A673 (cell line): ENCODE measurements at regions not wholly inside any gene's neighbourhood (a gene's known extent, or its start where the extent isn't known, plus 50 kb on each side); places are given as distances from the start of the nearest gene placed in this dataset.

Experiments used
- BruUV-seq: library from RNA; stranded (reverse); fragments of 400-500 nt; replicated peaks from 2 replicates; lab custom pipeline; 2021; lab: Mats Ljungman, UMichigan
- CTCF ChIA-PET: fragments of 300-600 bp; sonication (Branson Sonifier 250); formaldehyde crosslinking; loops from one replicate; lab custom pipeline; 2022; ENCODE audit warnings: antibody characterized with exemption; lab: Charles Lee
- POLR2A ChIA-PET: fragments of 300-600 bp; sonication (Branson Sonifier 250); formaldehyde crosslinking; loops from one replicate; lab custom pipeline; 2022; ENCODE audit warnings: antibody characterized with exemption; ENCODE audit not compliant: low non-redundant PET; lab: Charles Lee
- DNase-seq: peaks from one replicate; pipeline ENCODE4 v3.0.0-alpha.2; 2015; ENCODE audit warnings: low spot score
- H3K27ac ChIP-seq: fragments of 200-600 bp; sonication (generic); 2 replicates; pipeline ENCODE4 v1.5.1; 2016; ENCODE audit warnings: mixed run types, low read depth, mild to moderate bottlenecking, mixed read lengths, antibody characterized with exemption, low read length; ENCODE audit not compliant: poor library complexity, severe bottlenecking
- H3K27me3 ChIP-seq: fragments of 200-600 bp; sonication (generic); replicated peaks from 2 replicates; pipeline ENCODE4 v1.6.1; 2017; ENCODE audit warnings: mixed run types, low read depth, mild to moderate bottlenecking, mixed read lengths, antibody characterized with exemption, low read length; ENCODE audit not compliant: insufficient read depth, poor library complexity
- H3K36me3 ChIP-seq: fragments of 200-600 bp; sonication (generic); 2 replicates; pipeline ENCODE4 v1.6.1; 2016; ENCODE audit warnings: mixed run types, mild to moderate bottlenecking, mixed read lengths, antibody characterized with exemption, low read length; ENCODE audit not compliant: insufficient read depth, poor library complexity, severe bottlenecking
- H3K4me1 ChIP-seq: fragments of 200-600 bp; sonication (generic); 2 replicates; pipeline ENCODE4 v1.6.1; 2017; ENCODE audit warnings: mixed run types, mild to moderate bottlenecking, mixed read lengths, antibody characterized with exemption, low read length; ENCODE audit not compliant: insufficient read depth, poor library complexity, severe bottlenecking
- H3K4me3 ChIP-seq: fragments of 200-600 bp; sonication (generic); 2 replicates; pipeline ENCODE4 v1.5.1; 2016; ENCODE audit warnings: low read depth, mixed run types, mild to moderate bottlenecking, mixed read lengths, low read length; ENCODE audit not compliant: poor library complexity, severe bottlenecking
- H3K9me3 ChIP-seq: fragments of 200-600 bp; sonication (generic); 2 replicates; pipeline ENCODE4 v1.6.1; 2016; ENCODE audit warnings: mixed run types, low read depth, mild to moderate bottlenecking, mixed read lengths, antibody characterized with exemption, low read length; ENCODE audit not compliant: poor library complexity, severe bottlenecking
- EZH2 ChIP-seq: fragments of 200-600 bp; sonication (generic); IDR thresholded peaks from 2 replicates; pipeline ENCODE4 v1.6.1; 2017; ENCODE audit warnings: borderline replicate concordance, low read depth, mild to moderate bottlenecking, mixed read lengths, antibody characterized with exemption, low read length; ENCODE audit not compliant: poor library complexity, severe bottlenecking
- intact Hi-C: fragments of 100-400 bp; cut with micrococcal nuclease; formaldehyde crosslinking; loops from one replicate; pipeline ENCODE4 v1.10.0; 2022; ENCODE audit not compliant: unreplicated experiment
- TF ChIP-seq, protein P1 (sequence below): fragments of 300-800, 200-600 bp; sonication (generic); conservative IDR thresholded peaks from 2 replicates; pipeline ENCODE4 v1.5.1; 2017; ENCODE audit warnings: low read depth, mild to moderate bottlenecking, antibody characterized with exemption, low read length, moderate library complexity, mixed read lengths

DNA sequence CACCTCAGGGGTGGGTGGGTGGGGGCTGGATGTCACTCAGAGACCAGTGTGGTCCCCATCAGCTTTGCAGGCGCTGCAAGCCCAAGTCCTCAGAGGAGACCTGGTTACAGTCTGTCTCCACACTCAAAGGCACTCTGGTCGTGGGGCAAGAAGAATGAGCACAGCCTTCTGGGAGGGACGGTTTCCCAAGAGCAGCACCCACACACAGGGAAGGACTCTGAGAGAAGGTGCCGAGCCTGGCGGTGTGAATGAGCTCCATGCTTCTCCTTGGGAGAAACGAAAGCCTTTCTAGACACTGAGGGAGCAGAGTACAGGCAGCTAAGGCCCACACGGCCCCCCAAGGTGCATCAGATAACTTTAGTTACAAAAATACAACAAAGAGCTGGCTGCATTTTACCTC is 473.6 kb downstream of the FOXO1 start:
- TF ChIP-seq EZH2, result no peak
- TF ChIP-seq, protein P1, sequence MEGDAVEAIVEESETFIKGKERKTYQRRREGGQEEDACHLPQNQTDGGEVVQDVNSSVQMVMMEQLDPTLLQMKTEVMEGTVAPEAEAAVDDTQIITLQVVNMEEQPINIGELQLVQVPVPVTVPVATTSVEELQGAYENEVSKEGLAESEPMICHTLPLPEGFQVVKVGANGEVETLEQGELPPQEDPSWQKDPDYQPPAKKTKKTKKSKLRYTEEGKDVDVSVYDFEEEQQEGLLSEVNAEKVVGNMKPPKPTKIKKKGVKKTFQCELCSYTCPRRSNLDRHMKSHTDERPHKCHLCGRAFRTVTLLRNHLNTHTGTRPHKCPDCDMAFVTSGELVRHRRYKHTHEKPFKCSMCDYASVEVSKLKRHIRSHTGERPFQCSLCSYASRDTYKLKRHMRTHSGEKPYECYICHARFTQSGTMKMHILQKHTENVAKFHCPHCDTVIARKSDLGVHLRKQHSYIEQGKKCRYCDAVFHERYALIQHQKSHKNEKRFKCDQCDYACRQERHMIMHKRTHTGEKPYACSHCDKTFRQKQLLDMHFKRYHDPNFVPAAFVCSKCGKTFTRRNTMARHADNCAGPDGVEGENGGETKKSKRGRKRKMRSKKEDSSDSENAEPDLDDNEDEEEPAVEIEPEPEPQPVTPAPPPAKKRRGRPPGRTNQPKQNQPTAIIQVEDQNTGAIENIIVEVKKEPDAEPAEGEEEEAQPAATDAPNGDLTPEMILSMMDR, result no peak
- DNase-seq, result no peak
- ChIA-PET CTCF (no interaction called here), POLR2A (no interaction called here)
- intact Hi-C loops, result no loop called here
- no peak overlapping the region for H3K4me3 ChIP-seq
- H3K27ac ChIP-seq, result no peak overlapping the region
- H3K4me1 ChIP-seq, result no peaks in the 10 kb centered on the region
- H3K36me3 ChIP-seq, result no peaks in the 10 kb centered on the region
- H3K27me3 ChIP-seq, result no peaks in the 10 kb centered on the region
- H3K9me3 ChIP-seq, result no peaks in the 10 kb centered on the region
- BruUV-seq, result no TSS peak

DNA sequence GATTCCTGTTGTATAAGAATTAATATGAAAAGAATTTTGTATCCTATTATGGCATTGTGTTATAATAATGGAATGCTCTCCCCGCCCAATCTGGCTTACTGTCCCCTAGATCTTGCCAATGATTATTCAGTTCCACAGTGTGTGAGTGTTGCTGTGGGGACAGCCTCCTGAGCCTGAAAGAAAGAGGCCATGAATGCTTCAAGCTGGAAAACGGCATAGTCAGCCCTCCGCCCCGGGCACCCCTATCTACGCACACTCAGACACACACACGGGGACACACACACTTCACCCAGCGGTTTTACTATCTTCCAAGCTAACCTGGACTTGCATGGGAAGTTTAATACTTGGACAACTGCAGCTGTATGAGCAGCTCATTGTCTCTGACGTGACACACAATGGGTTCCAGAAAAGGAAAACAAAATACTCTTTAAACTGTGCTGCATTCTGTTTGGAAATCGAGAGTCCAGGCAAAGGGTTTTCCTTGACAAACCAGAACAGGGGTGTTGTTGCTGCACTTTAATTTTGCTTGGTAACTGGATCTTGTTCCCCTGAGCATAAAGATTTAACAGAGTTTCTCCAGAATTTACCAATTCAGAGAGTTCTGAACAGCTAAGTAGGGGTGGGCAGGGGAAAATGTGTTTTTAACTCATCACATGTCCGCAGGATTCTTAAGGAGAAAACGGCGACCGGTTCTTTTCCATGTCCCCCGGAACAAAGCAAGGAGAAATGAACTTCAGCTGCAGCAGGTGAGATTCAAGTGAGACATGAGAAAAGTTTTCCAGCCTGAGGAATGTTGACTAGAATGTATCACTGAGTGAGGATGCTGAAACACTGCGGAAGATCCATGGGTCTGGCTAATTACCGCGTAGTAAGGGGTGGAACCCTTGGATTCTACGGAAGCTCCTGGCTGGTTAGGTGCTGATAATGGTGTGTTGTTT is 472.9 kb downstream of the FOXO1 start:
- POLR2A ChIA-PET, result no interaction called here
- H3K27ac ChIP-seq, result no peak overlapping the region
- H3K4me1 ChIP-seq, result no peaks in the 10 kb centered on the region
- TF ChIP-seq EZH2, result no peak
- TF ChIP-seq, protein P1, result no peak
- CTCF ChIA-PET, result no interaction called here
- H3K9me3 ChIP-seq, result no peaks in the 10 kb centered on the region
- H3K4me3 ChIP-seq, result no peak overlapping the region
- H3K36me3 ChIP-seq, result no peaks in the 10 kb centered on the region
- no peak for DNase-seq
- H3K27me3 ChIP-seq, result no peaks in the 10 kb centered on the region
- no TSS peak for BruUV-seq
- intact Hi-C loops, result no loop called here

DNA sequence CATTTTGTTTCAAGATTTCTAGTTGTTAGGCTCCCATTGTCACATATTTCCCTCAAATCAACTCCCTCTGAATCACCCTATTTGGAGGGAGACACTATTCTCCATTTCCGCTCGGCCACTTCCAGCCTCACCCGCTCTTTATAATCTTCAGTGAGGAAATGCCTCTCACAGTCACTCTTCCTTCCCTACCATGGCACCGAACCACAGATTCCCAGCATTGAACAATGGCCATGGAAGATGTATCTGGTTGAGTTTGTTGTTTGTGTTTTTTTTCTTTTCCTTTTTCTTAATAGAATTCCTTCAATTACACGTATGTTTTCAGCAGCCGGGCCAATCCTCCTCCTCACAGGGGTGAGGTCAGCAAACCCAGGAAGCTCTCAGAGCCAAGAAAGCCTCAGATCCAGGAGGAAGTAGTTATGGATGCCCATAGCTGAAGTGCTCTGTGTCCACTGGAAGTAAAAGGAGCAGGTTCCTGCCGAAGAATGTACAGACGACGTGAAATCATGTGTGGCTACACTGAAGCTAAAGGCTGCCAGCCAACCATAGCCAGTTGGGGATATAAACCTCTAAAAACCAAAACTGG is 472.1 kb downstream of the FOXO1 start:
- CTCF ChIA-PET, result no interaction called here
- BruUV-seq, result no TSS peak
- no peaks in the 10 kb centered on the region for H3K36me3 ChIP-seq
- no peaks in the 10 kb centered on the region for H3K9me3 ChIP-seq
- no peak overlapping the region for H3K27ac ChIP-seq
- H3K27me3 ChIP-seq, result no peaks in the 10 kb centered on the region
- no peaks in the 10 kb centered on the region for H3K4me1 ChIP-seq
- DNase-seq, result no peak
- no peak overlapping the region for H3K4me3 ChIP-seq
- intact Hi-C loops, result no loop called here
- POLR2A ChIA-PET, result no interaction called here
- TF ChIP-seq EZH2, result no peak
- TF ChIP-seq, protein P1, result no peak
